SK-N-SH (cell line): ENCODE measurements at regions not wholly inside any gene's neighbourhood (a gene's known extent, or its start where the extent isn't known, plus 50 kb on each side); places are given as distances from the start of the nearest gene placed in this dataset.

Source experiments
- CTCF ChIP-seq: fragments of 200-600 bp; sonication (generic); IDR thresholded peaks from 2 replicates; pipeline ENCODE4 v1.6.1; 2017; ENCODE audit warnings: antibody characterized with exemption, mild to moderate bottlenecking, moderate library complexity
- ELF1 ChIP-seq: IDR thresholded peaks from 2 replicates; pipeline ENCODE4 v1.4.0; 2012
- EZH2phosphoT487 ChIP-seq: fragments of 200-600 bp; sonication (generic); IDR thresholded peaks from 2 replicates; pipeline ENCODE4 v1.6.1; 2017; ENCODE audit warnings: low read depth, mixed run types, mild to moderate bottlenecking, antibody characterized with exemption, moderate library complexity, borderline replicate concordance
- FOSL2 ChIP-seq: IDR thresholded peaks from 2 replicates; pipeline ENCODE4 v1.4.0; 2012; ENCODE audit warnings: low read depth, mild to moderate bottlenecking, moderate library complexity, borderline replicate concordance
- MAX ChIP-seq: IDR thresholded peaks from 2 replicates; pipeline ENCODE4 v1.4.0; 2012; ENCODE audit warnings: low read depth
- NFIC ChIP-seq: IDR thresholded peaks from 2 replicates; pipeline ENCODE4 v1.4.0; 2012; ENCODE audit warnings: borderline replicate concordance
- POLR2AphosphoS5 ChIP-seq: IDR thresholded peaks from 2 replicates; pipeline ENCODE4 v1.6.1; 2012; ENCODE audit warnings: low read depth, low read length
- RAD21 ChIP-seq: IDR thresholded peaks from 2 replicates; pipeline ENCODE4 v1.6.1; 2012; ENCODE audit warnings: mild to moderate bottlenecking, low read length
- RCOR1 ChIP-seq: fragments of 150-350 bp; IDR thresholded peaks from 2 replicates; pipeline ENCODE4 v1.6.1; 2017; ENCODE audit warnings: antibody characterized with exemption, low read length
- RFX5 ChIP-seq: IDR thresholded peaks from 2 replicates; pipeline ENCODE4 v1.6.1; 2012; ENCODE audit warnings: mild to moderate bottlenecking, improper control_type of control experiment, low read length
- SIN3A ChIP-seq: IDR thresholded peaks from 2 replicates; pipeline ENCODE4 v1.6.1; 2012; ENCODE audit warnings: low read depth, mild to moderate bottlenecking, low read length, moderate library complexity, borderline replicate concordance
- SMC3 ChIP-seq: IDR thresholded peaks from 2 replicates; pipeline ENCODE4 v1.6.1; 2012; ENCODE audit warnings: low read depth, low read length, improper control_type of control experiment
- TAF1 ChIP-seq: IDR thresholded peaks from 2 replicates; pipeline ENCODE4 v1.6.1; 2012; ENCODE audit warnings: low read depth, mild to moderate bottlenecking, low read length, moderate library complexity, borderline replicate concordance
- USF1 ChIP-seq: IDR thresholded peaks from 2 replicates; pipeline ENCODE4 v1.4.0; 2012; ENCODE audit warnings: low read depth, borderline replicate concordance

- TF ChIP-seq NFIC = no peak
- no peak for TF ChIP-seq POLR2AphosphoS5
- TF ChIP-seq CTCF = no peak
- TF ChIP-seq TAF1 = no peak
- no peak for TF ChIP-seq RCOR1
- TF ChIP-seq RAD21 = no peak
- no peak for TF ChIP-seq RFX5
- no peak for TF ChIP-seq USF1
- no peak for TF ChIP-seq MAX
- TF ChIP-seq FOSL2 = no peak
- TF ChIP-seq SMC3 = no peak
- no peak for TF ChIP-seq SIN3A
- TF ChIP-seq EZH2phosphoT487 = no peak
- no peak for TF ChIP-seq ELF1
These were observed 140.4 kb upstream of the USP24 start for GRCh38 chr1:55355549-55355948.
